A673 (cell line): ENCODE measurements at regions not wholly inside any gene's neighbourhood (a gene's known extent, or its start where the extent isn't known, plus 50 kb on each side); places are given as distances from the start of the nearest gene placed in this dataset.
"Not testable (repeated sequence)": the region's sequence is repeated elsewhere in the genome, so short reads cannot be mapped to it uniquely, and the experiment has no call there.

Experiments used
- BruUV-seq: library from RNA; stranded (reverse); fragments of 400-500 nt; replicated peaks from 2 replicates; lab custom pipeline; 2021; lab: Mats Ljungman, UMichigan
- CTCF ChIA-PET: fragments of 300-600 bp; sonication (Branson Sonifier 250); formaldehyde crosslinking; loops from one replicate; lab custom pipeline; 2022; ENCODE audit warnings: antibody characterized with exemption; lab: Charles Lee
- POLR2A ChIA-PET: fragments of 300-600 bp; sonication (Branson Sonifier 250); formaldehyde crosslinking; loops from one replicate; lab custom pipeline; 2022; ENCODE audit warnings: antibody characterized with exemption; ENCODE audit not compliant: low non-redundant PET; lab: Charles Lee
- DNase-seq: peaks from one replicate; pipeline ENCODE4 v3.0.0-alpha.2; 2015; ENCODE audit warnings: low spot score
- H3K27ac ChIP-seq: fragments of 200-600 bp; sonication (generic); 2 replicates; pipeline ENCODE4 v1.5.1; 2016; ENCODE audit warnings: mixed run types, low read depth, mild to moderate bottlenecking, mixed read lengths, antibody characterized with exemption, low read length; ENCODE audit not compliant: poor library complexity, severe bottlenecking
- H3K27me3 ChIP-seq: fragments of 200-600 bp; sonication (generic); replicated peaks from 2 replicates; pipeline ENCODE4 v1.6.1; 2017; ENCODE audit warnings: mixed run types, low read depth, mild to moderate bottlenecking, mixed read lengths, antibody characterized with exemption, low read length; ENCODE audit not compliant: insufficient read depth, poor library complexity
- H3K36me3 ChIP-seq: fragments of 200-600 bp; sonication (generic); 2 replicates; pipeline ENCODE4 v1.6.1; 2016; ENCODE audit warnings: mixed run types, mild to moderate bottlenecking, mixed read lengths, antibody characterized with exemption, low read length; ENCODE audit not compliant: insufficient read depth, poor library complexity, severe bottlenecking
- H3K4me1 ChIP-seq: fragments of 200-600 bp; sonication (generic); 2 replicates; pipeline ENCODE4 v1.6.1; 2017; ENCODE audit warnings: mixed run types, mild to moderate bottlenecking, mixed read lengths, antibody characterized with exemption, low read length; ENCODE audit not compliant: insufficient read depth, poor library complexity, severe bottlenecking
- H3K4me3 ChIP-seq: fragments of 200-600 bp; sonication (generic); 2 replicates; pipeline ENCODE4 v1.5.1; 2016; ENCODE audit warnings: low read depth, mixed run types, mild to moderate bottlenecking, mixed read lengths, low read length; ENCODE audit not compliant: poor library complexity, severe bottlenecking
- H3K9me3 ChIP-seq: fragments of 200-600 bp; sonication (generic); 2 replicates; pipeline ENCODE4 v1.6.1; 2016; ENCODE audit warnings: mixed run types, low read depth, mild to moderate bottlenecking, mixed read lengths, antibody characterized with exemption, low read length; ENCODE audit not compliant: poor library complexity, severe bottlenecking
- EZH2 ChIP-seq: fragments of 200-600 bp; sonication (generic); IDR thresholded peaks from 2 replicates; pipeline ENCODE4 v1.6.1; 2017; ENCODE audit warnings: borderline replicate concordance, low read depth, mild to moderate bottlenecking, mixed read lengths, antibody characterized with exemption, low read length; ENCODE audit not compliant: poor library complexity, severe bottlenecking
- intact Hi-C: fragments of 100-400 bp; cut with micrococcal nuclease; formaldehyde crosslinking; loops from one replicate; pipeline ENCODE4 v1.10.0; 2022; ENCODE audit not compliant: unreplicated experiment
- TF ChIP-seq, protein P1 (sequence below): fragments of 300-800, 200-600 bp; sonication (generic); conservative IDR thresholded peaks from 2 replicates; pipeline ENCODE4 v1.5.1; 2017; ENCODE audit warnings: low read depth, mild to moderate bottlenecking, antibody characterized with exemption, low read length, moderate library complexity, mixed read lengths

DNA sequence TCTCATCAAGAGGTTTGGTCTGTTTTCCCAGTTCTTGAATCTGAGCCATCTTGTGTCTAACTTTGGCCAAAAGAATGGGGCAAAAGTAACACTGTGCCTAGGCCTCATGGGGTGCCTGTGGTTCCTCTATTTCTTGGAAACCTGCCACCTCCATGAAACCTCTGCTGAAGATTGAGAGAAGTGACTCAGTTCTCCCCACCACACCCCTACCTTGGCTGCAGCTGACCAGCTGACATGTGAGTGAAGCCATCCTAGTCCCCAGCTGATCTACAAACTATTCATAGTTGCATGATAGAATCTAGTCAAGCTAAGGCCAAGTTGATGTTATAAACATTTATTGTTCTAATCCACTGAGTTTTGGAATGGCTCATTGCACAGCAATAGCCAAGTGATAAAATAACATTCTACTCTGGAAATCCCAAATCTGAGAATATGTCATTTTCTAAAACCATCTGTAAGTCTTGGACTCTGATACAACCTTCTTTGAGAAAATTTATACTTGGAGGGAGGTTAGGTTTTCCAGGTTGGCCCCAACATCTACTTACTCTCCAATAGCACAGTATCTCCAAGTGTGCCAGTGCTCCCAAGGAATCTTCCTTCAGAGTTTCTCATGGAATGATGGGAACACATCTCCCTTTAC is 107.0 kb upstream of the SMLR1 start:
- no peaks in the 10 kb centered on the region for H3K4me1 ChIP-seq
- no peaks in the 10 kb centered on the region for H3K27me3 ChIP-seq
- H3K27ac ChIP-seq: no peak overlapping the region
- no TSS peak for BruUV-seq
- intact Hi-C loops: no loop called here
- no peak overlapping the region for H3K4me3 ChIP-seq
- POLR2A ChIA-PET: no interaction called here
- H3K9me3 ChIP-seq: no peaks in the 10 kb centered on the region
- CTCF ChIA-PET: no interaction called here
- TF ChIP-seq, protein P1, sequence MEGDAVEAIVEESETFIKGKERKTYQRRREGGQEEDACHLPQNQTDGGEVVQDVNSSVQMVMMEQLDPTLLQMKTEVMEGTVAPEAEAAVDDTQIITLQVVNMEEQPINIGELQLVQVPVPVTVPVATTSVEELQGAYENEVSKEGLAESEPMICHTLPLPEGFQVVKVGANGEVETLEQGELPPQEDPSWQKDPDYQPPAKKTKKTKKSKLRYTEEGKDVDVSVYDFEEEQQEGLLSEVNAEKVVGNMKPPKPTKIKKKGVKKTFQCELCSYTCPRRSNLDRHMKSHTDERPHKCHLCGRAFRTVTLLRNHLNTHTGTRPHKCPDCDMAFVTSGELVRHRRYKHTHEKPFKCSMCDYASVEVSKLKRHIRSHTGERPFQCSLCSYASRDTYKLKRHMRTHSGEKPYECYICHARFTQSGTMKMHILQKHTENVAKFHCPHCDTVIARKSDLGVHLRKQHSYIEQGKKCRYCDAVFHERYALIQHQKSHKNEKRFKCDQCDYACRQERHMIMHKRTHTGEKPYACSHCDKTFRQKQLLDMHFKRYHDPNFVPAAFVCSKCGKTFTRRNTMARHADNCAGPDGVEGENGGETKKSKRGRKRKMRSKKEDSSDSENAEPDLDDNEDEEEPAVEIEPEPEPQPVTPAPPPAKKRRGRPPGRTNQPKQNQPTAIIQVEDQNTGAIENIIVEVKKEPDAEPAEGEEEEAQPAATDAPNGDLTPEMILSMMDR: no peak
- no peak for TF ChIP-seq EZH2
- no peaks in the 10 kb centered on the region for H3K36me3 ChIP-seq
- DNase-seq: no peak

DNA sequence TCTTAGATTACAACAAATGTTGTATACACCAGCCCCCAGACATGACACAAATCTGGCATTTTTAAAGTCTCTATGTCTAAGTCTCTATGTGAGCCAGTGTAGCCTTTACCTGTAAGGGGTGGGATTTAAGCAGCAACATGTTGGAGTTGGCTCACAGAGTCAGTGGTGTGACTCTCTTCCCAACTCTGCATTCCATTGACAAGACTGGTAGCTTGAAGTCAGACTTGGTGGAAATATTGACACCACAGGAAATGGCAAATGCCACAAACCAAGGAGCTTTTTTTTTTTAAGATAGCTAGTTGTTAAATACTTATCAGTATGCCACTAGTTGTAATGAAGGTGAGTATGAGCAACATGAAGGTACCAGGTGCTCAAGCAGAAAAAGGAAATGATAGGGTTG is 103.1 kb upstream of the SMLR1 start:
- no peak for DNase-seq
- Histone ChIP-seq H3K9me3 (no peaks in the 10 kb centered on the region), H3K4me3 (no peak overlapping the region), H3K27me3 (no peaks in the 10 kb centered on the region), H3K36me3 (no peaks in the 10 kb centered on the region), H3K4me1 (no peaks in the 10 kb centered on the region), H3K27ac (no peak overlapping the region)
- ChIA-PET CTCF (no interaction called here), POLR2A (no interaction called here)
- no TSS peak for BruUV-seq
- intact Hi-C loops: no loop called here
- TF ChIP-seq, protein P1: no peak
- no peak for TF ChIP-seq EZH2

DNA sequence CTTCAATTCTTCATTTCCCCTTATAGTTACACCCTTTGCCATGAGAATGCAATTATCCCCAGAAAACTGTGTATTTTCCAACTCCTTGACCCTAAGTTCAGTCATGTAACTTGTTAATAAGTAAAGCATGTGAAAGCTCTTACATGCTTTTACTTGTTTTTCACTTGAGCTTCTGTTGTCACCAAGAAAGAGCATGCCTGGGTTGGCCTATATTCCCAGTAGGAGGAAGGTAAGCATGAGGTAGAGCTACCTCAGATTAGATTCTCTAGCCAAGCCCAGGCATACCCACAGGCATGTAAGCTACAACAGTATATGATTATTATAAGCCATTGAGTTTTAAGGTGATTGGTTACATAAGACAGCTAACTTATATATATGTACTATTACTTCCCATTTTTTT is 101.7 kb upstream of the SMLR1 start:
- intact Hi-C loops: no loop called here
- H3K27me3 ChIP-seq: no peaks in the 10 kb centered on the region
- H3K4me1 ChIP-seq: no peaks in the 10 kb centered on the region
- ChIA-PET POLR2A (no interaction called here), CTCF (no interaction called here)
- no peak overlapping the region for H3K27ac ChIP-seq
- no peaks in the 10 kb centered on the region for H3K36me3 ChIP-seq
- no peak overlapping the region for H3K4me3 ChIP-seq
- TF ChIP-seq, protein P1: no peak
- TF ChIP-seq EZH2: no peak
- H3K9me3 ChIP-seq: no peaks in the 10 kb centered on the region
- DNase-seq: no peak
- BruUV-seq: no TSS peak

DNA sequence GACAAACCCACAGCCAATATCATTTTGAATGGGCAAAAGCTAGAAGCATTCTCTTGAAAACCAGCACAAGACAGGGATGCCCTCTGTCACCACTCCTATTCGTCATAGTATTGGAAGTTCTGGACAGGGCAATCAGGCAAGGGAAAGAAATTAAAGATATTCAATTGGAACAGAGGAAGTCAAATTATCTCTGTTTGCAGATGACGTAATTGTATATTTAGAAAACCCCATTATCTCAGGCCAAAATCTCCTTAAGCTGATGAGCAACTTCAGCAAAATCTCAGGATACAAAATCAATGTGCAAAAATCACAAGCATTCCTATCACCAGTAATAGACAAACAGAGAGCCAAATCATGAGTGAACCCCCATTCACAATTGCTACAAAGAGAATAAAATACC is 99.1 kb upstream of the SMLR1 start:
- H3K27ac ChIP-seq, CTCF ChIA-PET, intact Hi-C loops, DNase-seq, H3K9me3 ChIP-seq, BruUV-seq, H3K36me3 ChIP-seq, H3K27me3 ChIP-seq, POLR2A ChIA-PET, H3K4me3 ChIP-seq, H3K4me1 ChIP-seq: not testable (repeated sequence)
